ENCODE measurements at regions not wholly inside any gene's neighbourhood (a gene's known extent, or its start where the extent isn't known, plus 50 kb on each side); places are given as distances from the start of the nearest gene placed in this dataset.
"Not testable (repeated sequence)": the region's sequence is repeated elsewhere in the genome, so short reads cannot be mapped to it uniquely, and the experiment has no call there.

GRCh38 chr11:86172894-86173293 is 71.7 kb upstream of the EED start:
- in situ Hi-C loops (cut with MboI; ENCODE audit: low sequenced_read_pairs, unreplicated experiment): no loop called here
- no peak for DNase-seq (ENCODE audit: low spot score)
- TF ChIP-seq, protein P1, sequence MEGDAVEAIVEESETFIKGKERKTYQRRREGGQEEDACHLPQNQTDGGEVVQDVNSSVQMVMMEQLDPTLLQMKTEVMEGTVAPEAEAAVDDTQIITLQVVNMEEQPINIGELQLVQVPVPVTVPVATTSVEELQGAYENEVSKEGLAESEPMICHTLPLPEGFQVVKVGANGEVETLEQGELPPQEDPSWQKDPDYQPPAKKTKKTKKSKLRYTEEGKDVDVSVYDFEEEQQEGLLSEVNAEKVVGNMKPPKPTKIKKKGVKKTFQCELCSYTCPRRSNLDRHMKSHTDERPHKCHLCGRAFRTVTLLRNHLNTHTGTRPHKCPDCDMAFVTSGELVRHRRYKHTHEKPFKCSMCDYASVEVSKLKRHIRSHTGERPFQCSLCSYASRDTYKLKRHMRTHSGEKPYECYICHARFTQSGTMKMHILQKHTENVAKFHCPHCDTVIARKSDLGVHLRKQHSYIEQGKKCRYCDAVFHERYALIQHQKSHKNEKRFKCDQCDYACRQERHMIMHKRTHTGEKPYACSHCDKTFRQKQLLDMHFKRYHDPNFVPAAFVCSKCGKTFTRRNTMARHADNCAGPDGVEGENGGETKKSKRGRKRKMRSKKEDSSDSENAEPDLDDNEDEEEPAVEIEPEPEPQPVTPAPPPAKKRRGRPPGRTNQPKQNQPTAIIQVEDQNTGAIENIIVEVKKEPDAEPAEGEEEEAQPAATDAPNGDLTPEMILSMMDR (IDR thresholded peaks at IDR 0.05; ENCODE audit: borderline replicate concordance, control extremely low read depth, extremely low read depth, insufficient read depth, missing control alignments): no peak

GRCh38 chr11:86171627-86172026 is 72.9 kb upstream of the EED start:
- TF ChIP-seq, protein P1 (IDR thresholded peaks at IDR 0.05; ENCODE audit: borderline replicate concordance, control extremely low read depth, extremely low read depth, insufficient read depth, missing control alignments): no peak
- in situ Hi-C loops (cut with MboI; ENCODE audit: low sequenced_read_pairs, unreplicated experiment): no loop called here
- DNase-seq (ENCODE audit: low spot score): no peak

GRCh38 chr11:86167499-86168164 is 76.9 kb upstream of the EED start:
- in situ Hi-C loops (cut with MboI; ENCODE audit: low sequenced_read_pairs, unreplicated experiment): no loop called here
- TF ChIP-seq, protein P1 (IDR thresholded peaks at IDR 0.05; ENCODE audit: borderline replicate concordance, control extremely low read depth, extremely low read depth, insufficient read depth, missing control alignments): no peak
- no peak for DNase-seq (ENCODE audit: low spot score)

- DNase-seq (ENCODE audit: low spot score); in situ Hi-C loops (cut with MboI; ENCODE audit: low sequenced_read_pairs, unreplicated experiment): not testable (repeated sequence)
Measured at GRCh38 chr11:86166287-86166686, 78.3 kb upstream of the EED start.

GRCh38 chr11:86164106-86164505 is 80.4 kb upstream of the EED start:
- in situ Hi-C loops (cut with MboI; ENCODE audit: low sequenced_read_pairs, unreplicated experiment): no loop called here
- TF ChIP-seq, protein P1 (IDR thresholded peaks at IDR 0.05; ENCODE audit: borderline replicate concordance, control extremely low read depth, extremely low read depth, insufficient read depth, missing control alignments): no peak
- no peak for DNase-seq (ENCODE audit: low spot score)

GRCh38 chr11:86163221-86163876 is 81.2 kb upstream of the EED start:
- DNase-seq (ENCODE audit: low spot score); in situ Hi-C loops (cut with MboI; ENCODE audit: low sequenced_read_pairs, unreplicated experiment): not testable (repeated sequence)

DNA sequence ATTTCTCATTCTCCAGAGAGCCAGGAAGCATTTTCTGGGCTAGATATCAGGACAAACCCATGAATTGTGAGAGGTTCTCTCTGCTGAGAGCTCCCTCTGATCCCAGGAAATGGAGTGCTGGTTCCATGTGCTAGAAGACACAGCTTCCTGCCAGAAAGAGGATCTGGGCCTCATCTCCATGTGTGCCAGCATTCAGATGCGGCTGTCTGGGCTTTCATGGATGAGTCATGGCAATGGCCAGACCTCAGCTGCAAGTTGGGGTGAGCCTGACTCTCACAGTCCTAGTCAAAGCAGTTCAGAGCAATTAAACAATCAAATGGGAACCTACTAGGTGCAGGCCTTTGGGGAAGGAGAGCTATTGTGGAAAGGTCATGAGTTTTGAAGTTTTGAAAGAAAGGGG is 82.3 kb upstream of the EED start:
- in situ Hi-C loops (cut with MboI; ENCODE audit: low sequenced_read_pairs, unreplicated experiment): no loop called here
- TF ChIP-seq, protein P1 (IDR thresholded peaks at IDR 0.05; ENCODE audit: borderline replicate concordance, control extremely low read depth, extremely low read depth, insufficient read depth, missing control alignments): no peak
- DNase-seq (ENCODE audit: low spot score): no peak
